HG02884 (cell line): ENCODE measurements at regions not wholly inside any gene's neighbourhood (a gene's known extent, or its start where the extent isn't known, plus 50 kb on each side); places are given as distances from the start of the nearest gene placed in this dataset.

ENCODE experiments used
- ATAC-seq: cut with Tn5 transposase; IDR thresholded peaks from one replicate; pipeline ENCODE4 v1.9.1; 2021; ENCODE audit warnings: mild to moderate bottlenecking, moderate library complexity; ENCODE audit not compliant: unreplicated experiment

DNA sequence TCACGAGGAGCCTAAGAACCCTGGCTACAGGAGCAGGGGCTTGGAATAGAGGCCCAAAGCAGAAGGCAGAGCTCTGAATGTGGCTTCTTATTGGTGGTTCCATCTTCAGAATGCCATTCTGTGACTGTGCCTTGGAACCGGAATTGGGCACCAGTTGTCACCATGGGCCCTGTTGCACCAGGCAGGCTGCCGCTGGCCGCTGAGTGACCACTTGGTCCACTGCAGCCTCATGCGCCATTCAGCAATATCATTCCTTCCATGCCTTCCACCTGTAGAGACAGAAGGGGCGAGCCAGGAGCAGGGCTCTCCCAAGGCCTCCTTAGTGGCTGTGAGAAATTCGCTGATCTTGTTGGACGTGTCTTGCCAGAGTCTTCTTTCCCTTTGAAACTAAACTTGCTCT is 270.3 kb upstream of the CHD6 start:
- ATAC-seq, result no peak

DNA sequence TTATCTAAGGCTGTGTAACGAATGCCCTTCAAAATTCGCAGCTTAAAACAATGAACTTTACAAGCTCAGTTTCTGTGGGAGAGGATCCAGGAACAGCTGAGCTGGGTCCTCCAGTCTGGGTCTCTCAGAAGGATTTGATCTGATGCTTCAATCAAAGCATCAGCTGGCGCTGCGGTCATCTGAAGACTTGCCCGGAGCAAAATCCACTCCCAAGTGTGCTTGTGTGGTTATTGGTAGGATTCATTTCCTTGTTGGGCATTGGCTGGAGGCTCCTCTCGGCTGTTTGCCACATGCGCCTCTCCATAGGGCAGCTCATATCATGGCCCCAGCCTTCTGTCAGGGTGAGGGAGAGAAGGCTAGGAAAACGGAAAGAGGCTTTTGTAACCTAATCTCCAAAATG is 269.3 kb upstream of the CHD6 start:
- ATAC-seq, result no peak

- no peak for ATAC-seq
These were observed 263.4 kb upstream of the CHD6 start for GRCh38 chr20:41881466-41882046.

DNA sequence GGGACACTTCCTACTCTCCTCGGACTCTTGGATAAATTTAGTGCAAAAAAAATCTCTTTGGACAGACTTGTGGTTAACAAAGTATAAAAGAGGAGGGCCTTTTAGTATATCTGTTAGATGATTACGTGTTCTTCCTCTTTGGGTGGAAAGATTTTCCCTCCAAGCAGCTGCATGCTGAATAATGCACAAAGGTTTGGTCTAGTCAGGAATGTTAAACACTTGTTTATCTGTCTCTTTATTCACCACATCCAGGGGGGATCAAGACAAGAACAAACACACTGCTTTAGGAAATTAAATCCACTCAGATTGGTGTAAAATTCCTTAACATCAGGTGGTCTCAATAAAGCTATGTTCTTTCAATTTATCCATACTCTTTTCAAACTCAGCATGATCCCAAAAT is 260.9 kb upstream of the CHD6 start:
- ATAC-seq, result no peak

DNA sequence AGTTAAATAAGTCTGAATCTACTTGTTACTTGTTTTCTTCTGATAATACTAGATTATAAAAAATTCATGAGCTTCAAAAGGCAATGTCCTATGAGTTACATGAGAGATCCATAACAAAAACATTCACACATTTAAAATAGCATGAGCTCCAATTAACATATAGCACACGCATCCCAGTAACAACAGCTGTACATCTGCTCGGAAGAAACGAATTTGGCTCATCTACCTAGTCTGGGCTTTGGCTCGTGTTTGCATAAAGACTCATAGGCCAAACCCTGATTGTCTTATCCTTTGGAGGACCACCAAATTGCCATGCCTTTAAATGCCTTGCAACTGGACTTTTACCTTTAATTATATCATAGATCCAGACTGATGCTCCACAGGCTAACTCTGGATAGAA is 259.7 kb upstream of the CHD6 start:
- ATAC-seq, result no peak

GRCh38 chr20:41874658-41875057 is 256.5 kb upstream of the CHD6 start:
- ATAC-seq, result no peak

- ATAC-seq, result no peak
These were observed 254.8 kb upstream of the CHD6 start for GRCh38 chr20:41872930-41873329.

DNA sequence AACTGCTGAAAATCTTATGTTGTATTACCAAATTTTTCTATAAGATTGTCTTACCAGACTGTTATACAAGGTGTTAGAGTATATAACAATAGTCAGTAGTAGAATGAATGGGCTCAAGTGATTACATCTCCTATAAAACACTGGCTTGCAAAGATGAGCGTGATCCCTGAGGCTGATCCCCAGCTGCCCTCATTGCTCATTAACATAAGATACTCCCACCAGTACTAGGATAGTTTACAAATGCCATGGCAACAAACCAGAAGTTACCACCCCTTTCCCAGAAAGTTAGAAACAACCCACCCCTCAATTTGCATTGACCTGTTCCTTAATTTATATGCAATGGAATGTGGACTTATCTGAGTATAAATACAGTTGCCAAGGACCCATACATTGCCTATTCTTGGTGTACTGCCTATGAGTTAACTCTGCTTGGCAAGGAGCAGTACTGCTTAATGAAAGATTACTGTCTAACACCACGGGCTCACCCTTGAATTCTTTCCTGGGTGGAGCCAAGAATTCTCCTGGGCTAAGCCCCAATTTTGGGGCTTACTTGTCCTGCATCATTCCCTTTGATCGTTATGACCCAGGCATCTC is 252.8 kb upstream of the CHD6 start:
- ATAC-seq, result no peak

GRCh38 chr20:41869261-41869660 is 251.1 kb upstream of the CHD6 start:
- no peak for ATAC-seq

GRCh38 chr20:41865938-41866337 is 247.8 kb upstream of the CHD6 start:
- no peak for ATAC-seq

GRCh38 chr20:41862476-41862875 is 244.3 kb upstream of the CHD6 start:
- ATAC-seq, result no peak

DNA sequence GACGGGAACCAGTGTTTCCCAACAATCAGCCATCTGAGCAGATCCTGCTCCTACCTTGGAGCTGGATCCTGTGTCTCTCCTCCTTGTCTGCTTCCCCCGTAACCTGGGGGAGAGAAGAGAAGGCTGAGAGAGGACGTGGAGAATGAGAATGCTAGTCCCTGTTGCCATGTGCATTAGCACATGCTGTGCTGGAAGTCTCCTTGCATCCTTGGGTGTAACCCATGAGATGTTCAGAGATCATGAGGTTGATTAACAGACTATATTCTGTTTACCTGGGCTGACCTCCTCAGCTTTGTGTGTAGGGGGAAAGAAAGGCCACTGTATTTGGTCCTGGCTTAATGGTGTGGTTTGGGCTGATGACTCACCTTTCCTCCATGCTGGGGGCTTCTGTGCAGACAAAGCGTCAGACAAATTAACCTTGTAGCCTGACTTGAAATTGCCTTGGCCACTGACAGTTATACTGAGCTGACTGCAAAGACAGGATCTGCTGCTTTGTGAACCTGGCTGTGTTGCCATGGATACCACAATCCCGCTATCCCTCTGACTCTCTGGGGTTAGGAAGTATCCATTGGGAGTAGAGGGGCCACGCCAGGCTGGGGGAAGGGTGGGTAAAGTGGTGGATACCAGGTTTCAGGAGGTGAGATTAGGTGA is 243.7 kb upstream of the CHD6 start:
- no peak for ATAC-seq

- ATAC-seq, result no peak
These were observed 236.6 kb upstream of the CHD6 start for GRCh38 chr20:41854765-41855164.

DNA sequence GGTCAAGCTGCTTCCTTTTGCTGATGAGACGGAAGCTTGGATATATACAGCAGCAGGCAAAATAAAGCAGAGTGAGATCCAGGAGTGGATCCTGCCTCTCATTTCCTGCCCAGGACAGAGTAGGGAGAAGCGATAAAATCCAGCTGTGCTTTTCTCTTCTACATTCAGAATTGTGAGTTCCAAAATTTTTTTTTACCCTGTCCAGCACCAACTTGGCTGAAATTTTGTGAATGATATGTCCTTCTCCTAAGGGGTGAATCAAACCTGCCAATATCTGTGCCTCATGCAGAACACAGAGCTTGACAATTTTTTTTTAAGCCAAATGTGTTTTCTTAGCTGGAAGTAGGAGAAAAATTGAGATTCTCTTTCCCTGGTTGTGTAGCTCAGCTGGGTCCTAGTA is 235.6 kb upstream of the CHD6 start:
- no peak for ATAC-seq

DNA sequence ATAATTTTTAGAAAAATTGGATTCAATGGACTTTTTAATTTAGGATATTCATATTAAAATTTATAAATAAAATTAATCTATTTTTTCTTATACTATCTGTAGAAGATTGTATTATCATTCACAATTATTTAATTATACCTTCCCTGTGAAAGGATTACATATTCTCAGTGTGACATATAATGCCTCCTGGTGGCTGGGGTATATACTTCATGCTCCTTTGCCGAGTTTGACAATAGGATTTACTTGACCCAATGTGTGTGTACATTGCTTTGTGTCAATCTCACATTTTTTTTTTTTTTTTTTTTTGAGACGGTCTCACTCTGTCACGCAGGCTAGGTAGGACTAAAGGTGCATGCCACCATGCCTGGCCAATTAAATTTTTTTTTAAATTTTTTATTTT is 230.0 kb upstream of the CHD6 start:
- no peak for ATAC-seq

DNA sequence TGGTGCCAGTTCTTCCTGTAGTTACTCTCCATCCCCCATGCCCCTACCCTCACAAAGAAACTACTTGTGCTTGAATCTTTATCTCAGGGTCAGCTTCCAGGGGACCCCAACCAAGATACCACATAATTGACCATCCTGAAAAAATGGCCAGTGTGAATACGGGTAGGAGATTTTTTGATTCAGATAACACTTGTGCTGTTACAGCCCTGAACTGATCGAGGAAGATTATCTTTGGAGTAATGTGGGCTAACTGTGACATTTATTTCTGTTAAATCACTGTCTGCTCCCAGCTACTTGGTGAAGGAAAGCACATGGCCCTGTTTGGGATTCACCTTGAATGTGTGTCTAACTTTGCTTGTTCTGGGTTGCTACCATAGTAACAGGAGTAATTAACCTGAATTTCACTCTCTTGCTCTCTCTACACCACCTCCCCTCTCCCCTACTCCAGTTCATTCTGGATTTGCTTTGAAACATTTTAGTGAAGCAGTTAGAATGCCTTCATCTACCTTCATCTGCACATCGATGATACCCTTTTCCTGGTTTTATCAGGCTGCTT is 219.6 kb upstream of the CHD6 start:
- no peak for ATAC-seq

DNA sequence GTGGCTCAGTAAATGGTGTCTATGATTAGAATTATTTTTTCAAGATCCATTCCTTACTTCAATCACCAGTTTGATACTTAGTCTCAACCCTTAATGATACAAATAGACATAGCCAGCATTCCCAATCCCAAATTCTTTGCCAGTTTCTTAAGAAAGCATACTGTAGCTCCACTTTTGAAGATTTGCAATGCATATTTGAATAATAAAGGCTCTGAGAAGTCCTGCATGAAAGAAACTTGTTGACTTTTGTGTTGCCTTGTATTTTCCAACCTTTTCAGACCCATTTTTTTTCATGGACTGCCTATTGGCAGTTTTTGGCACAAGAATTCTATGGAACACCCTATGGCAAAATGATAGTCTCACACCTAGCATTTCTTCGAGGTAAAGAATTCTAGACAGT is 215.6 kb upstream of the CHD6 start:
- ATAC-seq, result no peak

GRCh38 chr20:41830702-41831101 is 212.5 kb upstream of the CHD6 start:
- ATAC-seq, result no peak

GRCh38 chr20:41819436-41819835 is 201.3 kb upstream of the CHD6 start:
- ATAC-seq, result no peak

GRCh38 chr20:41818991-41819390 is 200.8 kb upstream of the CHD6 start:
- no peak for ATAC-seq

- no peak for ATAC-seq
These were observed 200.2 kb upstream of the CHD6 start for GRCh38 chr20:41818369-41818768.

DNA sequence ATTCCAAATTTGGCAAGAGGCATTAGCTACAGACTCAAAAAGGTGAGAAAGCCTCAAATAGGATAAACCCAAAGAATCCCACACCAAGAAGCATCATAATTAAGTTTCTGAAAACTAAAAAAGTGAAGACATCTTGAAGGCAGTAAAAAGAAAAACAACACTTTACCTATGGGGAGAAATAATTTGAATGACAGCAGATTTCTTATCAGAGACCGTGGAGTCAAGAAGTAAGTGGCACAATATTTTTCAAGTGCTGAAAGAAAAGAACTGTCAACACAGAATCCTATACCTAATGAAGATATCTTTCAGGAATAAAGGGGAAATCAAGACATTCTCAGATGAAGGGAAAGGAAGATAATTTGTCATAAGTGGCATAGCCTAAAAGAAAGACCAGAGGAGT is 193.3 kb upstream of the CHD6 start:
- ATAC-seq, result no peak
